ENCODE measurements at regions not wholly inside any gene's neighbourhood (a gene's known extent, or its start where the extent isn't known, plus 50 kb on each side); places are given as distances from the start of the nearest gene placed in this dataset.

DNA sequence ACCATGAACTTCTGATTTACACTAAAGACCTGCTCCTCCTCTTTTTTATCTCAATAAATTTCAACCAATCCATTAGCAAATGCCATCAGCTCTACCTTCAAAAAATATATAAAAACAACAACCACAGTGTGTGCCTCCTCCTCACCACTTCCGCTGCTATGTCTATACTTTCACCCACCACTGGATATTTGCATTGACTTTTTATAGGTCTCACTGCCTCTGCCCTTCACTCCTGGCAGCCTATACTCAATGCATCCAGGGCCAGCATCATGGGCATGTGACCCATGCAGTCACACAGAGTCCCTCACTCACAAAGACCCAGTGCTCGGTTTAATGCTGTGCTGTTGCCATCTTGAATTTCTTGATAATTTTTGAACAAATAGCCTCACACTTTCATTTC is 53.5 kb upstream of the CCDC54 start:
- no peak for DNase-seq

DNA sequence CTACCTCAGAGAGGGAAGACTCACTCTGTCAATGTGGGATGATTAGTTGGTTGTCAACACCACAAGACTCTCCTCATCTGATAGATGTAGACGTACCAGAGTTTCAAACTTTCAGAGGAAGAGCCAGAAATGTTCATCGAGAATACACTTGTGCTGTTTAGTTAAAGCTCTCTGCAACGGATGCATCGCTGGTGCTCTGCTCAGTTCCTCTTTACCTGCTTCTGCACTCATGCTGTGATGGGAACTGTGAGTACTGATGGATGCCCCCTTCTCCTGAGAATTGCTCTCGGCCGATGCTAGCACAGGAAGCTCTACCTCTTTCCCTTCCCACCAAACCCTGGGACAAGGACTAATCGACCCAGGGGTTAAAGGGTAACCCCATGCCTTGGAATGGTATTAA is 51.8 kb upstream of the CCDC54 start:
- no peak for DNase-seq

Measured in activated gamma-delta T cell (primary cell).